K562 (cell line): ENCODE measurements at regions not wholly inside any gene's neighbourhood (a gene's known extent, or its start where the extent isn't known, plus 50 kb on each side); places are given as distances from the start of the nearest gene placed in this dataset.

Experiments
- ATAC-seq: fragments of 200-7000 bp; cut with Tn5 transposase; 3 replicates; pipeline ENCODE4 v1.9.1; 2020; ENCODE audit warnings: moderate library complexity
- BruUV-seq: library from RNA; stranded (reverse); fragments of 400-500 nt; replicated peaks from 2 replicates; lab custom pipeline; 2021; lab: Mats Ljungman, UMichigan
- CTCF ChIA-PET: fragments of 300-600 bp; formaldehyde crosslinking; extraction: SDS; loops from one replicate; lab custom pipeline; 2021; ENCODE audit warnings: low intra/inter-chr PET ratio; lab: Yijun Ruan, JAX
- POLR2A ChIA-PET: fragments of 300-600, 350-650 bp; sonication (Branson Sonifier 250); formaldehyde crosslinking; extraction: SDS; loops from one replicate; lab custom pipeline; 2021; ENCODE audit warnings: antibody characterized with exemption, inconsistent platforms; lab: Yijun Ruan, JAX
- DNase-seq, 4 experiments: peaks; one replicate each; pipeline versions ENCODE4 v3.0.0 to v3.0.0-alpha.2; 2011 to 2018; ENCODE audit warnings: low spot score in 3 of 4, mixed read lengths in 3 of 4; ENCODE audit errors: extremely low read depth in 1 of 4
- FAIRE-seq: peaks from 2 replicates; lab custom pipeline; 2011; peaks lifted over from hg19 to GRCh38; lab: Jason Lieb, UNC
- H2AFZ ChIP-seq: 2 replicates; pipeline ENCODE4 v1.6.0; 2011; ENCODE audit warnings: low read depth, low read length, control low read depth, inconsistent platforms
- H3K27ac ChIP-seq: fragments of 200-600 bp; 3 replicates; pipeline ENCODE4 v1.8.0; 2011; ENCODE audit warnings: low read depth, mild to moderate bottlenecking, control low read depth, inconsistent platforms, low read length, moderate library complexity, mixed read lengths; ENCODE audit errors: extremely low read depth
- H3K27me3 ChIP-seq, 2 experiments: fragments of 300-600 bp in 1 of 2; 2 replicates in 1 of 2; 3 replicates in 1 of 2; pipeline versions ENCODE4 v1.6.0 to v1.8.0; 2011; ENCODE audit warnings: inconsistent platforms in 2 of 2, low read length in 2 of 2, mild to moderate bottlenecking in 1 of 2, mixed read lengths in 1 of 2, moderate library complexity in 1 of 2; ENCODE audit not compliant: control insufficient read depth in 2 of 2, insufficient read depth in 2 of 2
- H3K36me3 ChIP-seq: fragments of 300-600 bp; 3 replicates; pipeline ENCODE4 v1.8.0; 2011; ENCODE audit warnings: mild to moderate bottlenecking, low read length, inconsistent platforms; ENCODE audit not compliant: control insufficient read depth, insufficient read depth
- H3K4me1 ChIP-seq, 2 experiments: fragments of 200-600 bp in 1 of 2; replicated peaks in 1 of 2; 2 replicates in 1 of 2; 3 replicates in 1 of 2; pipeline versions ENCODE4 v1.5.1 to v1.8.0; 2011; ENCODE audit warnings: inconsistent platforms in 2 of 2, low read length in 2 of 2, mild to moderate bottlenecking in 1 of 2, mixed read lengths in 1 of 2, moderate library complexity in 1 of 2; ENCODE audit not compliant: control insufficient read depth in 2 of 2, insufficient read depth in 2 of 2
- H3K4me2 ChIP-seq: 2 replicates; pipeline ENCODE4 v1.6.1; 2011; ENCODE audit warnings: low read length, control low read depth, inconsistent platforms, mixed read lengths; ENCODE audit not compliant: insufficient read depth
- H3K4me3 ChIP-seq: fragments of 200-600 bp; sonication (generic), shearing (Covaris generic); 2 replicates; pipeline ENCODE4 v1.5.1; 2016; ENCODE audit warnings: control low read depth, inconsistent platforms
- H3K79me2 ChIP-seq: fragments of 200-600 bp; 3 replicates; pipeline ENCODE4 v1.8.0; 2011; ENCODE audit warnings: low read length, inconsistent platforms; ENCODE audit not compliant: control insufficient read depth, insufficient read depth
- H3K9ac ChIP-seq, 2 experiments: 2 replicates each; pipeline versions ENCODE4 v1.6.0 to v1.6.1; 2011; ENCODE audit warnings: low read depth in 2 of 2, low read length in 2 of 2, control low read depth in 1 of 2, inconsistent platforms in 1 of 2, mild to moderate bottlenecking in 1 of 2, mixed read lengths in 1 of 2; ENCODE audit not compliant: insufficient read depth in 1 of 2
- H3K9me1 ChIP-seq: one replicate; pipeline ENCODE4 v1.6.0; 2011; ENCODE audit warnings: inconsistent platforms, mild to moderate bottlenecking, low read length, moderate library complexity; ENCODE audit not compliant: control insufficient read depth, insufficient read depth
- H3K9me3 ChIP-seq: replicated peaks from 2 replicates; pipeline ENCODE4 v1.5.1; 2011; ENCODE audit warnings: low read depth, low read length, inconsistent platforms; ENCODE audit not compliant: control insufficient read depth, insufficient read depth
- H4K20me1 ChIP-seq: replicated peaks from 2 replicates; pipeline ENCODE4 v1.6.1; 2011; ENCODE audit warnings: low read length, inconsistent platforms, mixed read lengths; ENCODE audit not compliant: control insufficient read depth, insufficient read depth
- CBX1 ChIP-seq: sonication (generic); IDR thresholded peaks from 2 replicates; pipeline ENCODE4 v1.6.1; 2016; ENCODE audit warnings: antibody characterized with exemption, low read depth, mild to moderate bottlenecking
- MBD2 ChIP-seq: sonication (generic); IDR thresholded peaks from 2 replicates; pipeline ENCODE4 v1.6.1; 2016; ENCODE audit warnings: low read depth, borderline replicate concordance
- NCOA2 ChIP-seq, 2 experiments: fragments of 450-650 bp; IDR thresholded peaks; 2 replicates each; pipeline ENCODE4 v1.6.1; 2018; ENCODE audit warnings: mild to moderate bottlenecking in 2 of 2, moderate library complexity in 1 of 2; ENCODE audit not compliant: partially characterized antibody in 2 of 2
- TEAD2 ChIP-seq: fragments of 450-650 bp; IDR thresholded peaks from 2 replicates; pipeline ENCODE4 v1.6.1; 2016; ENCODE audit warnings: missing genetic modification characterization, control low read depth, missing compliant biosample characterization
- ZC3H8 ChIP-seq: fragments of 450-650 bp; IDR thresholded peaks from 2 replicates; pipeline ENCODE4 v1.6.1; 2017
- ZFPM2 ChIP-seq: fragments of 250-450 bp; sonication (Bioruptor Pico); IDR thresholded peaks from 2 replicates; pipeline ENCODE4 v1.5.1; 2022; ENCODE audit warnings: mild to moderate bottlenecking
- ZNF217 ChIP-seq: sonication (generic); formaldehyde crosslinking; IDR thresholded peaks from 2 replicates; pipeline ENCODE4 v1.8.0; 2022; ENCODE audit warnings: mild to moderate bottlenecking, missing genetic modification reagents
- WGBS: fragments of 100-300 bp; shearing (Covaris generic); methylation state at CpG from one replicate; pipeline ENCODE4 v1.1.6; 2016; ENCODE audit warnings: low coverage, mixed read lengths; ENCODE audit not compliant: insufficient coverage; ENCODE audit errors: missing lambda C conversion rate; 5-methylcytosine and 5-hydroxymethylcytosine counted together
- in situ Hi-C: fragments of 300-500 bp; cut with MboI; formaldehyde crosslinking; loops from 4 replicates; pipeline ENCODE4 v1.15.0; 2018; ENCODE audit warnings: inconsistent platforms, mixed read lengths
- intact Hi-C: fragments of 100-400 bp; cut with micrococcal nuclease; formaldehyde crosslinking; loops from 2 replicates; pipeline ENCODE4 v1.14.2; 2022
- TF ChIP-seq, protein P1 (sequence below): fragments of 250-450 bp; sonication (Bioruptor Pico); IDR thresholded peaks from 2 replicates; pipeline ENCODE4 v1.4.0; 2020; ENCODE audit warnings: mild to moderate bottlenecking, moderate library complexity
- TF ChIP-seq, protein P2 (sequence below): fragments of 450-650 bp; IDR thresholded peaks from one replicate; pipeline ENCODE4 v1.6.1; 2018; ENCODE audit warnings: mild to moderate bottlenecking, moderate library complexity; ENCODE audit not compliant: partially characterized antibody
- TF ChIP-seq, protein P3 (sequence below): fragments of 250-450 bp; sonication (Bioruptor Pico); IDR thresholded peaks from 2 replicates; pipeline ENCODE4 v1.5.0; 2020; ENCODE audit warnings: mild to moderate bottlenecking
- TF ChIP-seq, protein P4 (sequence below): fragments of 450-650 bp; IDR thresholded peaks from 2 replicates; pipeline ENCODE4 v1.7.0; 2016; ENCODE audit warnings: borderline replicate concordance
- TF ChIP-seq, protein P5 (sequence below): fragments of 250-450 bp; sonication (Bioruptor Pico); IDR thresholded peaks from 2 replicates; pipeline ENCODE4 v1.5.0; 2021; ENCODE audit warnings: mild to moderate bottlenecking, borderline replicate concordance
- TF ChIP-seq, protein P6 (sequence below): fragments of 250-450 bp; sonication (Bioruptor Pico); IDR thresholded peaks from 2 replicates; pipeline ENCODE4 v1.8.0; 2021; ENCODE audit warnings: mild to moderate bottlenecking, moderate library complexity

- no peak for ATAC-seq
- BruUV-seq = no TSS peak
- Histone ChIP-seq H3K36me3 (0 out of 3 replicates have a peak, but pooled peaks cover 4% of the 10 kb centered on the region), H3K27me3 (no peaks in the 10 kb centered on the region), H2AFZ (no peak overlapping the region), H3K27ac (no peak overlapping the region), H3K9me1 (no peaks in the 10 kb centered on the region), H3K9me3 (no peaks in the 10 kb centered on the region), H3K4me2 (no peak overlapping the region), H3K4me3 (no peak overlapping the region), H4K20me1 (no peaks in the 10 kb centered on the region), H3K9ac (no peak overlapping the region), H3K4me1 (no peaks in the 10 kb centered on the region), H3K79me2 (no peaks in the 10 kb centered on the region)
- in situ Hi-C loops = no loop called here
- FAIRE-seq = no peak
- CTCF ChIA-PET = no interaction called here
- TF ChIP-seq, protein P1, sequence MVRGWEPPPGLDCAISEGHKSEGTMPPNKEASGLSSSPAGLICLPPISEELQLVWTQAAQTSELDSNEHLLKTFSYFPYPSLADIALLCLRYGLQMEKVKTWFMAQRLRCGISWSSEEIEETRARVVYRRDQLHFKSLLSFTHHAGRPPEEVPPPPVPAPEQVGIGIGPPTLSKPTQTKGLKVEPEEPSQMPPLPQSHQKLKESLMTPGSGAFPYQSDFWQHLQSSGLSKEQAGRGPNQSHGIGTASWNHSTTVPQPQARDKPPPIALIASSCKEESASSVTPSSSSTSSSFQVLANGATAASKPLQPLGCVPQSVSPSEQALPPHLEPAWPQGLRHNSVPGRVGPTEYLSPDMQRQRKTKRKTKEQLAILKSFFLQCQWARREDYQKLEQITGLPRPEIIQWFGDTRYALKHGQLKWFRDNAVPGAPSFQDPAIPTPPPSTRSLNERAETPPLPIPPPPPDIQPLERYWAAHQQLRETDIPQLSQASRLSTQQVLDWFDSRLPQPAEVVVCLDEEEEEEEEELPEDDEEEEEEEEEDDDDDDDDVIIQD (CRISPR knock-in tag) = no peak
- TF ChIP-seq, protein P2, sequence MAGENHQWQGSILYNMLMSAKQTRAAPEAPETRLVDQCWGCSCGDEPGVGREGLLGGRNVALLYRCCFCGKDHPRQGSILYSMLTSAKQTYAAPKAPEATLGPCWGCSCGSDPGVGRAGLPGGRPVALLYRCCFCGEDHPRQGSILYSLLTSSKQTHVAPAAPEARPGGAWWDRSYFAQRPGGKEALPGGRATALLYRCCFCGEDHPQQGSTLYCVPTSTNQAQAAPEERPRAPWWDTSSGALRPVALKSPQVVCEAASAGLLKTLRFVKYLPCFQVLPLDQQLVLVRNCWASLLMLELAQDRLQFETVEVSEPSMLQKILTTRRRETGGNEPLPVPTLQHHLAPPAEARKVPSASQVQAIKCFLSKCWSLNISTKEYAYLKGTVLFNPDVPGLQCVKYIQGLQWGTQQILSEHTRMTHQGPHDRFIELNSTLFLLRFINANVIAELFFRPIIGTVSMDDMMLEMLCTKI = no peak
- TF ChIP-seq, protein P3, sequence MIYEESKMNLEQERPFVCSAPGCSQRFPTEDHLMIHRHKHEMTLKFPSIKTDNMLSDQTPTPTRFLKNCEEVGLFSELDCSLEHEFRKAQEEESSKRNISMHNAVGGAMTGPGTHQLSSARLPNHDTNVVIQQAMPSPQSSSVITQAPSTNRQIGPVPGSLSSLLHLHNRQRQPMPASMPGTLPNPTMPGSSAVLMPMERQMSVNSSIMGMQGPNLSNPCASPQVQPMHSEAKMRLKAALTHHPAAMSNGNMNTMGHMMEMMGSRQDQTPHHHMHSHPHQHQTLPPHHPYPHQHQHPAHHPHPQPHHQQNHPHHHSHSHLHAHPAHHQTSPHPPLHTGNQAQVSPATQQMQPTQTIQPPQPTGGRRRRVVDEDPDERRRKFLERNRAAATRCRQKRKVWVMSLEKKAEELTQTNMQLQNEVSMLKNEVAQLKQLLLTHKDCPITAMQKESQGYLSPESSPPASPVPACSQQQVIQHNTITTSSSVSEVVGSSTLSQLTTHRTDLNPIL = no peak
- TF ChIP-seq ZFPM2 (CRISPR knock-in tag) = no peak
- TF ChIP-seq NCOA2 (IDR thresholded peaks at IDR 0.05; ENCODE audit: partially characterized antibody in 2 of 2) = no peak
- no peak for TF ChIP-seq ZC3H8
- TF ChIP-seq CBX1 = no peak
- no peak for TF ChIP-seq TEAD2
- TF ChIP-seq, protein P4, sequence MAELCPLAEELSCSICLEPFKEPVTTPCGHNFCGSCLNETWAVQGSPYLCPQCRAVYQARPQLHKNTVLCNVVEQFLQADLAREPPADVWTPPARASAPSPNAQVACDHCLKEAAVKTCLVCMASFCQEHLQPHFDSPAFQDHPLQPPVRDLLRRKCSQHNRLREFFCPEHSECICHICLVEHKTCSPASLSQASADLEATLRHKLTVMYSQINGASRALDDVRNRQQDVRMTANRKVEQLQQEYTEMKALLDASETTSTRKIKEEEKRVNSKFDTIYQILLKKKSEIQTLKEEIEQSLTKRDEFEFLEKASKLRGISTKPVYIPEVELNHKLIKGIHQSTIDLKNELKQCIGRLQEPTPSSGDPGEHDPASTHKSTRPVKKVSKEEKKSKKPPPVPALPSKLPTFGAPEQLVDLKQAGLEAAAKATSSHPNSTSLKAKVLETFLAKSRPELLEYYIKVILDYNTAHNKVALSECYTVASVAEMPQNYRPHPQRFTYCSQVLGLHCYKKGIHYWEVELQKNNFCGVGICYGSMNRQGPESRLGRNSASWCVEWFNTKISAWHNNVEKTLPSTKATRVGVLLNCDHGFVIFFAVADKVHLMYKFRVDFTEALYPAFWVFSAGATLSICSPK = no peak
- TF ChIP-seq ZNF217 (CRISPR knock-in tag) = no peak
- TF ChIP-seq, protein P5, sequence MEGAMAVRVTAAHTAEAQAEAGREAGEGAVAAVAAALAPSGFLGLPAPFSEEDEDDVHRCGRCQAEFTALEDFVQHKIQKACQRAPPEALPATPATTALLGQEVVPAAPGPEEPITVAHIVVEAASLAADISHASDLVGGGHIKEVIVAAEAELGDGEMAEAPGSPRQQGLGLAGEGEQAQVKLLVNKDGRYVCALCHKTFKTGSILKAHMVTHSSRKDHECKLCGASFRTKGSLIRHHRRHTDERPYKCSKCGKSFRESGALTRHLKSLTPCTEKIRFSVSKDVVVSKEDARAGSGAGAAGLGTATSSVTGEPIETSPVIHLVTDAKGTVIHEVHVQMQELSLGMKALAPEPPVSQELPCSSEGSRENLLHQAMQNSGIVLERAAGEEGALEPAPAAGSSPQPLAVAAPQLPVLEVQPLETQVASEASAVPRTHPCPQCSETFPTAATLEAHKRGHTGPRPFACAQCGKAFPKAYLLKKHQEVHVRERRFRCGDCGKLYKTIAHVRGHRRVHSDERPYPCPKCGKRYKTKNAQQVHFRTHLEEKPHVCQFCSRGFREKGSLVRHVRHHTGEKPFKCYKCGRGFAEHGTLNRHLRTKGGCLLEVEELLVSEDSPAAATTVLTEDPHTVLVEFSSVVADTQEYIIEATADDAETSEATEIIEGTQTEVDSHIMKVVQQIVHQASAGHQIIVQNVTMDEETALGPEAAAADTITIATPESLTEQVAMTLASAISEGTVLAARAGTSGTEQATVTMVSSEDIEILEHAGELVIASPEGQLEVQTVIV (CRISPR knock-in tag) = no peak
- no peak for TF ChIP-seq MBD2
- TF ChIP-seq, protein P6, sequence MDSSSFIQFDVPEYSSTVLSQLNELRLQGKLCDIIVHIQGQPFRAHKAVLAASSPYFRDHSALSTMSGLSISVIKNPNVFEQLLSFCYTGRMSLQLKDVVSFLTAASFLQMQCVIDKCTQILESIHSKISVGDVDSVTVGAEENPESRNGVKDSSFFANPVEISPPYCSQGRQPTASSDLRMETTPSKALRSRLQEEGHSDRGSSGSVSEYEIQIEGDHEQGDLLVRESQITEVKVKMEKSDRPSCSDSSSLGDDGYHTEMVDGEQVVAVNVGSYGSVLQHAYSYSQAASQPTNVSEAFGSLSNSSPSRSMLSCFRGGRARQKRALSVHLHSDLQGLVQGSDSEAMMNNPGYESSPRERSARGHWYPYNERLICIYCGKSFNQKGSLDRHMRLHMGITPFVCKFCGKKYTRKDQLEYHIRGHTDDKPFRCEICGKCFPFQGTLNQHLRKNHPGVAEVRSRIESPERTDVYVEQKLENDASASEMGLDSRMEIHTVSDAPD (CRISPR knock-in tag) = no peak
- DNase-seq = no peak
- intact Hi-C loops = no loop called here
- 77% methylated on average over 2 of the region's 2 CpGs for WGBS
- POLR2A ChIA-PET = interaction anchor here (1.1 kb wide), 1 partner anchor 12 kb away, joined by 3 read pairs; no protein-coding TSS in a partner anchor
Observed at GRCh38 chr21:22125581-22125980, 1127.4 kb downstream of the NCAM2 start.
